WTC11 (cell line): ENCODE measurements at regions not wholly inside any gene's neighbourhood (a gene's known extent, or its start where the extent isn't known, plus 50 kb on each side); places are given as distances from the start of the nearest gene placed in this dataset.

Experiments
- ATAC-seq: fragments of 200-7000 bp; cut with Tn5 transposase; 2 replicates; pipeline ENCODE4 v1.10.0; 2021; ENCODE audit warnings: mild to moderate bottlenecking, moderate library complexity
- CTCF ChIA-PET: fragments of 300-600 bp; sonication (Branson Sonifier 250); formaldehyde crosslinking; loops from one replicate; lab custom pipeline; 2021; ENCODE audit warnings: antibody characterized with exemption; lab: Charles Lee
- POLR2A ChIA-PET: fragments of 350-600 bp; sonication (Branson Sonifier 250); formaldehyde crosslinking; loops from one replicate; lab custom pipeline; 2021; ENCODE audit warnings: antibody characterized with exemption; lab: Charles Lee
- DNase-seq: peaks from one replicate; pipeline ENCODE4 v3.0.0; 2021; ENCODE audit warnings: low spot score
- H3K27ac Mint-ChIP-seq: 2 replicates; pipeline ENCODE4 v1.8.0; 2021; ENCODE audit warnings: mixed read lengths
- H3K27me3 Mint-ChIP-seq: 2 replicates; pipeline ENCODE4 v1.8.0; 2021; ENCODE audit warnings: low read depth, mild to moderate bottlenecking, moderate library complexity, mixed read lengths
- H3K36me3 Mint-ChIP-seq: 2 replicates; pipeline ENCODE4 v1.8.0; 2021; ENCODE audit warnings: mixed read lengths
- H3K4me1 Mint-ChIP-seq: 2 replicates; pipeline ENCODE4 v1.8.0; 2022; ENCODE audit warnings: mixed read lengths
- H3K4me3 Mint-ChIP-seq: 2 replicates; pipeline ENCODE4 v1.8.0; 2021; ENCODE audit warnings: mild to moderate bottlenecking, moderate library complexity, mixed read lengths
- H3K9me3 Mint-ChIP-seq: 2 replicates; pipeline ENCODE4 v1.8.0; 2021; ENCODE audit warnings: mixed read lengths
- CBFB ChIP-seq: sonication (generic); formaldehyde crosslinking; IDR thresholded peaks from 2 replicates; pipeline ENCODE4 v1.8.1; 2022; ENCODE audit warnings: mild to moderate bottlenecking, low read depth, missing genetic modification reagents
- FOXP4 ChIP-seq: sonication (generic); formaldehyde crosslinking; IDR thresholded peaks from 2 replicates; pipeline ENCODE4 v1.8.0; 2022; ENCODE audit warnings: mild to moderate bottlenecking, missing genetic modification reagents
- KAT7 ChIP-seq: sonication (generic); formaldehyde crosslinking; IDR thresholded peaks from 2 replicates; pipeline ENCODE4 v1.8.1; 2023; ENCODE audit warnings: missing genetic modification reagents, mild to moderate bottlenecking, borderline replicate concordance
- NR3C1 ChIP-seq: sonication (generic); formaldehyde crosslinking; conservative IDR thresholded peaks from 2 replicates; pipeline ENCODE4 v1.8.1; 2023; ENCODE audit warnings: low read depth, mild to moderate bottlenecking, missing genetic modification reagents
- OVOL2 ChIP-seq: fragments of 250-450 bp; sonication (Bioruptor Pico); IDR thresholded peaks from 2 replicates; pipeline ENCODE4 v1.9.0; 2021; ENCODE audit warnings: mild to moderate bottlenecking, borderline replicate concordance
- SMAD3 ChIP-seq: sonication (generic); formaldehyde crosslinking; IDR thresholded peaks from 2 replicates; pipeline ENCODE4 v1.8.0; 2022; ENCODE audit warnings: missing genetic modification reagents, mild to moderate bottlenecking, borderline replicate concordance
- TP53 ChIP-seq: sonication (generic); formaldehyde crosslinking; IDR thresholded peaks from 2 replicates; pipeline ENCODE4 v1.8.1; 2023; ENCODE audit warnings: mild to moderate bottlenecking, missing genetic modification reagents
- ZNF121 ChIP-seq: sonication (generic); formaldehyde crosslinking; IDR thresholded peaks from 2 replicates; pipeline ENCODE4 v1.8.0; 2023; ENCODE audit warnings: missing genetic modification reagents
- ZNF425 ChIP-seq: fragments of 250-450 bp; sonication (Bioruptor Pico); conservative IDR thresholded peaks from 2 replicates; pipeline ENCODE4 v1.9.0; 2021; ENCODE audit warnings: mild to moderate bottlenecking
- ZNF512 ChIP-seq: sonication (generic); formaldehyde crosslinking; IDR thresholded peaks from 2 replicates; pipeline ENCODE4 v1.8.1; 2022; ENCODE audit warnings: missing genetic modification reagents, borderline replicate concordance
- ZNF532 ChIP-seq: fragments of 250-450 bp; sonication (Bioruptor Pico); IDR thresholded peaks from 2 replicates; pipeline ENCODE4 v1.9.0; 2021; ENCODE audit warnings: mild to moderate bottlenecking, borderline replicate concordance
- TF ChIP-seq, protein P1 (sequence below): sonication (generic); formaldehyde crosslinking; IDR thresholded peaks from 2 replicates; pipeline ENCODE4 v1.8.1; 2023; ENCODE audit warnings: mild to moderate bottlenecking, missing genetic modification reagents
- TF ChIP-seq, protein P2 (sequence below): sonication (generic); formaldehyde crosslinking; conservative IDR thresholded peaks from 2 replicates; pipeline ENCODE4 v1.8.1; 2023; ENCODE audit warnings: mild to moderate bottlenecking, low read depth, missing genetic modification reagents, moderate library complexity
- TF ChIP-seq, protein P3 (sequence below): sonication (generic); formaldehyde crosslinking; conservative IDR thresholded peaks from 2 replicates; pipeline ENCODE4 v1.8.1; 2022; ENCODE audit warnings: mild to moderate bottlenecking, missing genetic modification reagents
- TF ChIP-seq, protein P4 (sequence below): sonication (generic); formaldehyde crosslinking; IDR thresholded peaks from 2 replicates; pipeline ENCODE4 v1.8.1; 2023; ENCODE audit warnings: mild to moderate bottlenecking, missing genetic modification reagents, moderate library complexity
- TF ChIP-seq, protein P5 (sequence below): fragments of 250-450 bp; sonication (Bioruptor Pico); IDR thresholded peaks from 2 replicates; pipeline ENCODE4 v1.9.0; 2021; ENCODE audit warnings: moderate library complexity, mild to moderate bottlenecking, inconsistent platforms, borderline replicate concordance

DNA sequence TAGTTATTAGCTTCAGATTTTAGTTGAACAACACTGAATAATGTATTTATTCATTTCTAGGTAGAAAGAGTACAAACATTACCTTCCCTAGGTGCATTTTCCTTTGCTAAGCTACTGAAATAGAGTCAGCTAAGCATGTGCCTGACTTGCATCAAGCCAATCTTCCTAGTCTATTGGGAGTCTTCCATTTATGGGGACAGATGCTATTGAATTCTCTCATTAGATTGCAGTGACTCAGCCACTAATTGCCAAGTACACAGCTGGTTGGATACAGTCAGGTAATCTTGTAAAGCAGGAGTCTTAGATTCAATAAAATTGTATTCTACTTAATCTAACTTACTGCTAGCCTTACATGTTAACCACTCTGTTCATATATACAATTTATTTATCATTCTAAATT lies 55.2 kb upstream of the RPS13 start (continued):
- TF ChIP-seq ZNF425 (no peak), TP53 (no peak)
- TF ChIP-seq, protein P1, sequence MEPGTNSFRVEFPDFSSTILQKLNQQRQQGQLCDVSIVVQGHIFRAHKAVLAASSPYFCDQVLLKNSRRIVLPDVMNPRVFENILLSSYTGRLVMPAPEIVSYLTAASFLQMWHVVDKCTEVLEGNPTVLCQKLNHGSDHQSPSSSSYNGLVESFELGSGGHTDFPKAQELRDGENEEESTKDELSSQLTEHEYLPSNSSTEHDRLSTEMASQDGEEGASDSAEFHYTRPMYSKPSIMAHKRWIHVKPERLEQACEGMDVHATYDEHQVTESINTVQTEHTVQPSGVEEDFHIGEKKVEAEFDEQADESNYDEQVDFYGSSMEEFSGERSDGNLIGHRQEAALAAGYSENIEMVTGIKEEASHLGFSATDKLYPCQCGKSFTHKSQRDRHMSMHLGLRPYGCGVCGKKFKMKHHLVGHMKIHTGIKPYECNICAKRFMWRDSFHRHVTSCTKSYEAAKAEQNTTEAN (CRISPR knock-in tag): no peak

DNA sequence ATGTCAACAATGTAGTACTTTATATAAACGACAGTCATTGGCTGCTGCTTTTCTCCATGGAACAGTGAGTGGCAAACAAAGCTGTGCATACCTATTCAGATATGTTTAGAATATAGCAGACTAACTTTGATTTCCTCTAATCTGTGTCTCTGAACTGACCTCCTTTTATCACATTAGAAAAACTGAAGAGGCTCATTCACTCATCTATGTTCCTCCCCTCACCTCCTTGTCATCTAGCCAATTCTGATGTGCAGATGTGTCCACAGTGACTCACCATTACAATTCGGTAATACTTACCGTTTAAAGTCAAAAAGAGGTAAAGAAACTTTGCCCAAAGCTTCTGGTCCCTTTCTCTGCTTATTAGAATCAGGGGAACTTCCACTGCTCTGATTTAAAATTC lies 51.5 kb upstream of the RPS13 start:
- CTCF ChIA-PET: no interaction called here
- ATAC-seq: no peak
- POLR2A ChIA-PET: no interaction called here
- Mint-ChIP-seq H3K4me3 (no peak overlapping the region), H3K27ac (no peak overlapping the region), H3K36me3 (peaks cover 43% of the 10 kb centered on the region), H3K27me3 (no peaks in the 10 kb centered on the region), H3K9me3 (no peaks in the 10 kb centered on the region), H3K4me1 (no peaks in the 10 kb centered on the region)
- DNase-seq: no peak
- TF ChIP-seq ZNF512 (CRISPR knock-in tag) (no peak), NR3C1 (CRISPR knock-in tag) (no peak), FOXP4 (no peak), KAT7 (no peak), ZNF121 (CRISPR knock-in tag) (no peak), SMAD3 (CRISPR knock-in tag) (no peak), ZNF425 (no peak), ZNF532 (no peak), OVOL2 (CRISPR knock-in tag) (no peak), CBFB (CRISPR knock-in tag) (no peak)
- TF ChIP-seq, protein P2, sequence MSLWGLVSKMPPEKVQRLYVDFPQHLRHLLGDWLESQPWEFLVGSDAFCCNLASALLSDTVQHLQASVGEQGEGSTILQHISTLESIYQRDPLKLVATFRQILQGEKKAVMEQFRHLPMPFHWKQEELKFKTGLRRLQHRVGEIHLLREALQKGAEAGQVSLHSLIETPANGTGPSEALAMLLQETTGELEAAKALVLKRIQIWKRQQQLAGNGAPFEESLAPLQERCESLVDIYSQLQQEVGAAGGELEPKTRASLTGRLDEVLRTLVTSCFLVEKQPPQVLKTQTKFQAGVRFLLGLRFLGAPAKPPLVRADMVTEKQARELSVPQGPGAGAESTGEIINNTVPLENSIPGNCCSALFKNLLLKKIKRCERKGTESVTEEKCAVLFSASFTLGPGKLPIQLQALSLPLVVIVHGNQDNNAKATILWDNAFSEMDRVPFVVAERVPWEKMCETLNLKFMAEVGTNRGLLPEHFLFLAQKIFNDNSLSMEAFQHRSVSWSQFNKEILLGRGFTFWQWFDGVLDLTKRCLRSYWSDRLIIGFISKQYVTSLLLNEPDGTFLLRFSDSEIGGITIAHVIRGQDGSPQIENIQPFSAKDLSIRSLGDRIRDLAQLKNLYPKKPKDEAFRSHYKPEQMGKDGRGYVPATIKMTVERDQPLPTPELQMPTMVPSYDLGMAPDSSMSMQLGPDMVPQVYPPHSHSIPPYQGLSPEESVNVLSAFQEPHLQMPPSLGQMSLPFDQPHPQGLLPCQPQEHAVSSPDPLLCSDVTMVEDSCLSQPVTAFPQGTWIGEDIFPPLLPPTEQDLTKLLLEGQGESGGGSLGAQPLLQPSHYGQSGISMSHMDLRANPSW: no peak
- TF ChIP-seq, protein P3, sequence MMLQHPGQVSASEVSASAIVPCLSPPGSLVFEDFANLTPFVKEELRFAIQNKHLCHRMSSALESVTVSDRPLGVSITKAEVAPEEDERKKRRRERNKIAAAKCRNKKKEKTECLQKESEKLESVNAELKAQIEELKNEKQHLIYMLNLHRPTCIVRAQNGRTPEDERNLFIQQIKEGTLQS (CRISPR knock-in tag): no peak
- TF ChIP-seq, protein P4, sequence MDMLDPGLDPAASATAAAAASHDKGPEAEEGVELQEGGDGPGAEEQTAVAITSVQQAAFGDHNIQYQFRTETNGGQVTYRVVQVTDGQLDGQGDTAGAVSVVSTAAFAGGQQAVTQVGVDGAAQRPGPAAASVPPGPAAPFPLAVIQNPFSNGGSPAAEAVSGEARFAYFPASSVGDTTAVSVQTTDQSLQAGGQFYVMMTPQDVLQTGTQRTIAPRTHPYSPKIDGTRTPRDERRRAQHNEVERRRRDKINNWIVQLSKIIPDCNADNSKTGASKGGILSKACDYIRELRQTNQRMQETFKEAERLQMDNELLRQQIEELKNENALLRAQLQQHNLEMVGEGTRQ (CRISPR knock-in tag): no peak
- TF ChIP-seq, protein P5, sequence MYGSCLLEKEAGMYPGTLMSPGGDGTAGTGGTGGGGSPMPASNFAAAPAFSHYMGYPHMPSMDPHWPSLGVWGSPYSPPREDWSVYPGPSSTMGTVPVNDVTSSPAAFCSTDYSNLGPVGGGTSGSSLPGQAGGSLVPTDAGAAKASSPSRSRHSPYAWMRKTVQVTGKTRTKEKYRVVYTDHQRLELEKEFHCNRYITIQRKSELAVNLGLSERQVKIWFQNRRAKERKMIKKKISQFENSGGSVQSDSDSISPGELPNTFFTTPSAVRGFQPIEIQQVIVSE (CRISPR knock-in tag): no peak
